Lung microvascular endothelial cell (primary cell): ENCODE measurements at regions not wholly inside any gene's neighbourhood (a gene's known extent, or its start where the extent isn't known, plus 50 kb on each side); places are given as distances from the start of the nearest gene placed in this dataset.
"Not testable (repeated sequence)": the region's sequence is repeated elsewhere in the genome, so short reads cannot be mapped to it uniquely, and the experiment has no call there.

Experiments used
- DNase-seq, 2 donors: peaks; one replicate each; pipeline versions ENCODE4 v3.0.0 to v3.0.0-alpha.2; 2010; ENCODE audit warnings: low read depth in 2 of 2

DNA sequence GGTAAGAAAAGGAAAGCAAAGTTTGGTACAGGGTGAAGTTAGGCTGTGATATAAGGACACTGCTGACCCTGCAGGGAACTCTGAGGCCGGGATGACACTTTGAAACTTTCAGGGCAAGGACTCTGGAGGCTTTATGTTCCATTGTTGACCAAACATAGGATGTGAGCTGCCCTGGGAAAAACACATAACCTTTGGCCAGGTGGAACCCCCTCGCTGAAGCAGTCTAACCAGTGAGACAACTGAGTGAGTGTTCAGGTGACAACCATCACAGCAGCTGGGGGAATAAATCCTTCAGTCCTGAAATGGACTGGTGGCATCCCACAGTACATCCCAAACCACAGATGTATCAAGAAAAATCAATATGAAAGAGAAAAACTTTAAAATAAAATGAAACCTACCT, 280.9 kb upstream of the CDH2 start:
- DNase-seq, result no peak

DNA sequence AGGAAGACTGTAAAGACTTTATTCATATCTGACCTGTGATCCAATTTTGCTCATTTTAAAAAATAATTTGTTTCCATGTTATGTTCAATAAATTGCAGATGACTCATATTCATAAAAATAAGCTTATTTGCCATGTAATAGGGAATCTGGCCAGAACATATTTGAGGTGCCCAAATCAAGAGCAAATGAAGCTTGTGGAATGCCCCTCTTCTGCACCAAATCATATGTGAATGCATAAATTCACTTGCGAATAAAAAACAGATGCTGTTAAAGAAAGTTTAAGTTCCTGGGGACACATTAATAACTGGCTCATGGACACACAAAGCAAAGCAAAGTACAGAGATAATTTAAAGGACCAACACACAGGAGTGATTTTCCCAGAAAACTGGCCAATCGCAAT, 279.0 kb upstream of the CDH2 start:
- no peak for DNase-seq

DNA sequence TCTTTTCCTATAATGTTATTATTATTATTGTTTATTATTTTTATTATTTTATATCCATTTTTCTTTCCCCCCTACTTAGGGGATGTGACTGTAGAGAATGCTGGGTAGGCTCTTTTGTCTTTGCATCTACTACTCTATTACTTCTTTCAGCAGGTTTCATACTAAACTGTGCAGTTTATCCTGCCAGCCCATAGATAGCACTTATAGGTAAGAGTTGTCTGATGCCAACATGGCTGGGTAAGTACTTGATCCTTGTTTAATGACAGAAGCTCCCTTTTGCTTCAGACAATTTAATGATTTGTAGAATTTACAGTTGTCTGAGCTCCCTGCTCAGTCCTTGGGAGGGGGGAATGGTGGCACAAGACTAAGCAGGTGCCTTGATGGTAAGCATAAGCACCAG, 262.9 kb upstream of the CDH2 start:
- DNase-seq, result no peak

DNA sequence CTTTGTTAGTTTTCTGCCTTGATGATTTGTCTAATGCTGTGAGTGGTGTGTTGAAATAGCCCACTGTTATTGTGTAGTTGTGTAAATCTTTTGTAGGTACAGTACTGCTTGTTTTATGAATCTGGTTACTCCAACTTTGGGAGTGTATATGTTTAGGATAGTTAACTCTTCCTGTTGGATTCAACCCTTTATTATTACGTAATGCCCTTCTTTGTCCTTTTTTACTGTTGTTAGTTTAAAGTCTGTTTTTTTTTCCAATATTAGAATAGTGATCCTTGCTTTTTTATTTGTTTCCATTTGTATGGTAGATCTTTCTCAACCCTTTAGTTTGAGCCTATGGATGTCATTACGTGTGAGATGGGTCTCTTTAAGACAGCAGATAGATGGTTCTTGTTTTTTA, 261.5 kb upstream of the CDH2 start:
- DNase-seq, result no peak

DNA sequence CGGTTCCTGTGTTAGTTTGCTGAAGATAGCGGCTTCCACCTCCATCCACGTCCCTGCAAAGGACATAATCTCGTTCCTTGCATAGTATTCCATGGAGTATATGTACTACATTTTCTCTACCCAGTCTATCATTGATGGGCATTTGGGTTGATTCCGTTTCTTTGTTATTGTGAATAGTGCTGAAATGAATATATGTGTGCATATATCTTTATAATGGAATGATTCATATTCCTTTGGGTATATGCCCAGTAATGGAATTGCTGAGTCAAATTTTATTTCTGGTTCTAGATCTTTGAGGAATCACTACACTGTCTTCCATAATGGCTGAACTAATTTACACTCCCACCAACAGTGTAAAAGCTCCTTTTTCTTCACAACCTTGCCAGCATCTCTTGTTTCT, 255.4 kb upstream of the CDH2 start:
- no peak for DNase-seq

DNA sequence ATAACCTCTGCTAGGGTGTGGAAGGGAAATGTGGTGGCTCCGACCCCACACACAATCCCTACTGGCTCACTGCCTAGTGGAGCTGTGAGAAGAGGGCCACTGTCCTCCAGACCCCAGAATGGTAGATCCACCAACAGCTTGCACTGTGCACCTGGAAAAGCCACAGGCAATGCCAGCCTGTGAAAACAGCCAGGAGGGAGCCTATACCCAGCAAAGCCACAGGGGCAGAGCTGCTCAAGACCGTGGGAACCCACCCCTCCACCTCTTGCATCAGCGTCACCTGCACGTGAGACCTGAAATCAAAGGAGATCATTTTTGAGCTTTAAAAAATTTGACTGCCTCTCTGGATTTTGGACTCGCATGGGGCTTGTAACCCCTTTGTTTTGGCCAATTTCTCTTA, 249.0 kb upstream of the CDH2 start:
- DNase-seq, result no peak

DNA sequence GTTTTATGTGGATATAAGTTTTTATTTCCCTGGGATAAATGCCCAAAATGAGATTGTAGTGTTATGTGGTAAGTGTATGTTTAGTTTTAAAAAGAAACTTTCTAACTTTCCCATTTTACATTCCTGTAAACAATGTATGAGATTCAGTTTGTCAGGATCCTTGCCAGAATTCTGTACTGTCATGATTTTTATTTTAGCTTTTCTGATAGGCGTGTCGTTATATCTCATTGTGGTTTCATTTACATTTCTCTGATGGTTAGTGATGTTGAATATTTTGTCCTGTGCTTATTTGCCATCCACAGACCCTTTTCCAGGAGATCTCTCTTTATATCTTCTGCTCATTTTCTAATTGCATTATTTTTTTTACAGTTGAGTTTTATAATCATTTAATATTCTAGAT, 245.6 kb upstream of the CDH2 start:
- DNase-seq, result no peak

DNA sequence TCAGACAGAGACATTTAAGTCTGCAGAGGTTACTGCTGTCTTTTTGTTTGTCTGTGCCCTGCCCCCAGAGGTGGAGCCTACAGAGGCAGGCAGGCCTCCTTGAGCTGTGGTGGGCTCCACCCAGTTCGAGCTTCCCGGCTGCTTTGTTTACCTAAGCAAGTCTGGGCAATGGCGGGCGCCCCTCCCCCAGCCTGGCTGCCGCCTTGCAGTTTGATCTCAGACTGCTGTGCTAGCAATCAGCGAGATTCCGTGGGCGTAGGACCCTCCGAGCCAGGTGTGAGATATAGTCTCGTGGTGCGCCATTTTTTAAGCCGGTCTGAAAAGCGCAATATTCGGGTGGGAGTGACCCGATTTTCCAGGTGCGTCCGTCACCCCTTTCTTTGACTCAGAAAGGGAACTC, 245.0 kb upstream of the CDH2 start:
- not testable (repeated sequence) for DNase-seq

DNA sequence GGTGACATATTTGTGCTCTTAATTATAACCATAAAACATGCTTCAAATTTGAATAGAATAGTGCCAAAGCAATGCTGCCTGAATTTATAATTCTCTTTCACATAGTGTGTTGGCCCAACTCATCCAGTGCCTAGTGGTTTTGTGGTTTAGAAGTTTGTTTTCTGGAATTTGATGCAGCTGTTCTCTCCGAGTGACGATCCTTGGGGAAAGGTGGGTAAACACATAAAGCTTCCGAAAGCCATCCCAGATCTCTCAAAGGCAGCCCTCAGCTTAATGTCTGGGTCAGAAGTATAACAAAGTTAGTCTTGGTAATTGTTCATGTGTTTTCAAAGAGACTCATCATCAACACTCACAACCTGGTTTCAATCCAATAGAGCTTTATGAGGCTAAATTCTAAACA, 235.6 kb upstream of the CDH2 start:
- no peak for DNase-seq

DNA sequence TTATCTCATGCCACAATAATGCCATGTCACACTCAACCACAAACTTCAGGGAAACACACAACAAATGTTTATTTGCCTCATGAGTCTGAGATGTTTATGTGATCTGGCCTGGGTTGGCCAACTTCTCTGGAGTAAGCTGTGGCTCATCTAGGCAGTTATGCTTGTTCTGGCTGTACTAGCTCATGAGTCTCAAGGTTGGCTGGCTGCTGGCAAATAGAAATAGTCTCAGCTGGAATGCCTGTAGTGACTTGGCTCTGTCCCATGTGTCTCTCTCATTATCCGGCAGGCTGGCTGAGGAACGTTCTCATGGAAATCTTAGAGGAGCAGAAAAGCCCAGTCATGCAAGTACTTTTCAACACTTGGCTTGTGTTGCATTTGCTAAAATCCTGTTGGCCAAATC, 234.9 kb upstream of the CDH2 start:
- no peak for DNase-seq

DNA sequence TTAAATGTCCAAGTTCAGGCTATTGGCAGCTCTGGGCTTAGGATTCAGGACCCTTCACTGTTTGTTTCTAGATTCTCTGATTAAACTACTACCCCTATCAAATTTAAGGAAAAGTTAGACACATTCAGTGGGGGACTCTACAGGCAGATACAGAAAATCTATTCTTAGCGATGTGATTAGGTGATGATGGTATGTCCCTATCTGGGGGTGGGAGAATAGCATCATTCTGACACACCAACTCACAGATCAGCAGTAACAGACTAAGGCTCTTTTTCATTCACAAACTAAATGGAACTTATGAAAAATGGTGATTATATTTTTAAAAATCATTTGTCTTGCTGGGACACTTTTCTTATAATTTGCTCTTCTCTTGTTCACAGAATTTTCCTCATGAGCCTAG, 232.9 kb upstream of the CDH2 start:
- no peak for DNase-seq

DNA sequence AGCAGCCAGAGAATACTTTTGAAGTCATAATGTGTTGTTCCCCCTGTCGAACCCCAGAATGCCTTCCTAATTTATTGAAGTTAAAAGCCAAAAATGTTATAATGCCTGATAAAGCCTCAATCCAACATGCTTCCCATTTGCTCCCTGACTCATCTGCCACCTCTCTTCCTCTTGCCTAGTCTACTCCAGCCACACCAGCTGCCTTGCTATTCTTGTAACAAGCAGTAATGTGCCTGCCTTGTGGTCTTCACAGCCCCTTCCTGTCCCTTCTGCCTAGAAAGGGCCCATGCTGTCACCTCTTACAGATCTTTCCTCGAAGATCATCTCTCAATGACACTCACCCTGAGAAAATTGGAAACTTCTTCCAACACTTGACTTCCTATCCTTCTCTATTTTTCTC, 231.6 kb upstream of the CDH2 start:
- no peak for DNase-seq

DNA sequence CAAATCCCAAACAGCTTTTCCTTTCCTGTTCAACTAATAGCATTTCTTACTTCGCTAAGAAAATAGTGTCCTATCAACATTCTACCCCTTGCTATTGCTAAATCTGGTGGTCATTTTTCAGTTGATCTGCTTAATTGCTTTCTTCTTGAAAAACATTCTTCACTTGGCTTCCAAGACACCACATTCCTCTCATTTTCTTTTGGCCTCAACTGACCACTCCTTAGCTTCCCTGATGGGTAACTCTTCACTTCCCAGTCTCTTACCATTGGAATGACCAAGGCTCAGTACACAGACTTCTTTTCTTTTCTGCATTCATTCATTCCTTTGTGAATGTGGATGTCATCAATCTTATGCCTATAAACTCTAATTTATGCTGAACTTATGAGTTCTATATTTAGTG, 230.8 kb upstream of the CDH2 start:
- no peak for DNase-seq

DNA sequence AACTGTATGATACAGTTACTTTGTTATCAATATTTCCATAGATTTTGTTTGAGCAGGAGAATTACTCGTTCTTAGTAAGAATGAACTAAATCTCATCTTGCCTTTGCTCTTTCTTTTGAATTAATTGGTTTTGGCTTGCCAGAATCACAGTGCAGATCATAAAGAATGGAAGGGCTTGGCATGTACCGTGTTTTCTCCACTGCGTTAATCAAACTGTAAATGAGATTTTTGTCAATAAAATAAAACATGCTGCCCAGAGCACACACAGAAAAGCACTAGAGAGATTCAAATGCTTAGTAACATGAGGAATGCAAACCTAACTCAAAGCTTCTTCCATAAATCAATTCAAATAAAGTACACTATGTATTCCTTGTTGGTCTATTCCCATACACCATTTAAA, 229.6 kb upstream of the CDH2 start:
- DNase-seq, result no peak

DNA sequence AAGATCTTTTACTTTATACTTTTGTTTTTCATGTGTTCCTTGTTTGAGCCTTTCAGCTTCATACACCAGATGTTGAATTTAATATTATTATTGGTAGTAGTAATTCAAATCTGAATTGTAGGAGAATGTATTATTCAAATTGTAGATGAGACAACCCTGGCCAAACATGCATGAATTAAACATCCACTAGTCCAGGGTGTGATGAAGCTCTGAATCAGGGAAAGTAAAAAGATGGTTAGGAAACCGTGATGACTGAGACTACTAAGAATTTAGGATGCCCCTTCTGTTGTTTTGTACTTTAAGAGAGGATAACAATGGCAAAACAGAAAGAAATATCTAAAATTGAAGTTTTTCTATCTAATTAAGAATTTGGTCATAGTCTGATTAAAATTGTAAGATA, 227.8 kb upstream of the CDH2 start:
- DNase-seq, result no peak

DNA sequence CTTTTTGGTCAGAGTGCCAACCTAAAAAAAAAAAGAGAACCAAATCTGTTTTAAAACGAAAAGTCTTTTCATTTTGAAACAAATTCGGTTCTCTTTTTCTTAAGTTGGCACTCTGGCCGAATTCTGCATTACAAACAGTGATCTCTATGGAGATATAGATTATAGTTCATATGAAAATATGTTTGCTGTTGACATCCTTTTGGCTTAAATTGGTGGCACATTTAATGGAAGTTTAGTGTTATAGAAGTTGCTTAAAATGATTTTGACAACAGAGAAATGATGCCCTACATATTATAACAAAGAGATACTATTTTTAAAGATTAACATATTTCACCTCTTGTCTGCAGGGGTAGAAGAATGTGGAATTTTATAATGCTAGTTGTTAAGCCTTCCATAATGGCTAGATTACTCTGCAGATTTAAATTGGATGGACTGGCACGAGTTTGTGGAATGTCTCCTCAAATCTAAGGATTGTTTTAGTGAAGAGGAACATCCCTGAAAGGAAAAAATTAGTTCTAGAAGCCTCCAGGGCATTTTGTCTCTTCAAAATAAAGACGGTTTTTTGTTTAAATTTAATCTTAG, 222.9 kb upstream of the CDH2 start:
- DNase-seq, result no peak

DNA sequence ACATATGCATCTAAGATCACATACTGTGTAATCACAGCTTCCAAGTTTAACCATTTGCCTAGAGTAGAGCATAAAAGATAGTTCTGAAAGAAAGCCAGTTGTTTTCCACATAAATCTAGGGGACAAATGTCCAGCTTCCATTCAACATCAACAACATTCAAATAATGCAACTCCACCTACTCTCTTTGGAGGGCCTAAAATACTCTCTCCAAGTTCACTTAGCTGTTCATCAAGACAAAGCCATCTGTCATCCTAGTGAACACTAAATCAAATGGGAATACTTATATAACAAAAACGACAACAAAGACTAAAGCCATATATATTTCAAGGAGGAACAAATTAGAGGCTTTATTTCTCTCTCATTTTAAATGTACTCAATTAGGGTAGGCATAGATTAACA, 221.5 kb upstream of the CDH2 start:
- DNase-seq, result no peak

DNA sequence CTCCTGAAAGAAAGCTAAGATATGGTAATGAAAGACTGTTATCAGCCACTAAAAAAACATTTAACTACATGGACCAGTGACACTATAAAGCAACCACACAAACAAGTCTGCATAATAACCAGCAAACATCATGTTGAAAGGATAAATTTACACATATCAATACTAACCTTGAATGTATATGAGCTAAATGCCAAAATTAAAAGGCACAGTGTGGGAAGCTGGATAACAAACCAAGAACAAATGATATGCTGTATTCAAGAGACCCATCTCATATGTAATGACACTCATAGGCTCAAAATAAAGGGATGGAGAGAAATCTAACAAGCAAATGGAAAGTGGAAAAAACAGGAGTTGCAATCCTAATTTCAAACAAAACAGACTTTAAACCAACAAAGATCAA, 213.1 kb upstream of the CDH2 start:
- no peak for DNase-seq

DNA sequence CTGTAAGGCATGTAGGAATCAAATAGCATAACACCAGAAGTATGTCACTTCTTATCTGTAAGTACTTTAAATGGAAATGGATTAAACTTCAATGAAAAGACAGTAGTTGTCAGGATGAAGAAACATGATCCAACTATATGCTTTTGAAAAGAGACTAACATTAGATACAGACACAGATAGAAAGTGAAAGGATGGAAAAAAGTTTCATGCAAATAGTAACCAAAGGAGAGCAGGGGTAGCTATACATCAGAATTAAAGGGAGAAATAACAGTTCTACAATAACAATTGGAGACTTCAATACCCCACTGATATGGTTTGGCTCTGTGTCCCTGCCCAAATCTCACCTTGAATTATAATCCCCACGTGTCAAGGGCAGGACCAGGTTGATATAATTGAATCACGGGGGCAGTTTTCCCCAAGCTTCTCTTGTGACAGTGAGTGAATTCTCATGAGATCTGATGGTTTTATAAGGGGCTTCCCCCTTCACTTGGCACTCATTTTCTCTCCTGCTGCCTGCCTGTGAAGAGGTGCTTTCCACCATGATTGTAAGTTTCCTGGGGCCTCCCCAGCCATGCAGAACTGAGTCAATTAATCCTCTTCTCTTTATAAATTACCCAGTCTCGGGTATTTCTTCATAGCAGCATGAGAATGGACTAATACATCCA, 205.4 kb upstream of the CDH2 start:
- DNase-seq, result no peak

DNA sequence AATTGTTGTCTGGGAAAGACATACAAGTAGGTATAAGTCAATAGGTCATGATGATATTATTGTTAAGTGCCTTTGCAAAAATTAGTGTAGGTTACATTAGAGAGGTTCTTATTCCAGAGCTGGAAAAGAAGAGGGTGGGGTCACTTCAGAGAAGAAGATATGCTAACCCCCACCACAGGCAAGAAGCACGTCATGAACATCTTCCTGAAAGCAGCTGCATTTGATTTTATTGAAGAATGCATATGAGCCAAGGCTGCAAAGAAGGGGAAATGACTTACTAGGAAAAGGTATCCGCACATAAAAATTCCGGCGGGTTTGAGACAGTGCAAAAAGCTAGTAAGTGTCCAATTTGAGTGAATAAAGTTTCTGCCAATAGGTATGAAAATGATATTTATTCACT, 195.3 kb upstream of the CDH2 start:
- DNase-seq, result no peak

DNA sequence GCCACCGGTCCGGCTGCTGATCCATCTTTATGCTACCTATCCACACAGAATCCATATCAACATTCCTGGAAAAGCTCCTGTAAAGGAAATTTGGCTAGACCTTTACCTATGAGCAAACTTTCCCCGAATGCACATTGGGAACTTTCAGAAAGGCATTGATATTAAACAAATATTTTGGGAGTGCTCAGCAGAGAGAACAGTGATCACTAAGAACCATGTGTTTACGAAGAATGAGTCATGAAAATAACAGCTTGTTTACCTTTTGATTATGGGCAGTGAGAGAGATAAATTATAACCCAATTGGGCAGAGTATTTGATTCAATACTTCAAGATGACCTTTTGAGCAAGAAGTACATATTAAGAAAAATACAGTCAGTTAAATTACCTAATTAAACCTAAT, 189.7 kb upstream of the CDH2 start:
- no peak for DNase-seq

DNA sequence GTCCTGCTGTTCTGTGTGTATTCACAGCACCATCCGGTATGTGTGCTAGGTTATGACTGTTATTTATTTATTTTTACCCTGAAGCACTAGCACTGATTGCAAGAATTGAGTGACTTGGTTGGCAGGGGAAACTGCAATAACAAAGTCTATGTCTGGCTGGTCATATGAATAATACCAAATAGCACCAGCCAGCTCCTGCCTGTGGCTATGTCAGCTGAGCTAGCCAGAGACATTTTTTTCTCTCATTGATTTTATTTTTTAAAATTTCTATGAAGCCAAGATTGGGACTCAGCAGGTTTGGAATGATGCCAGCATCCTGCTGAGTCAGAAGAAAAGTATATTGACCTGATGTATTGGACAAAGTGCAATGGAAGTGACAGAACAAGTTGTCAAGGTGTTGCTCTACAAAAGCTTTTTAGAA, 188.5 kb upstream of the CDH2 start:
- DNase-seq, result peak in 1 of 2 donors; percentile 73

DNA sequence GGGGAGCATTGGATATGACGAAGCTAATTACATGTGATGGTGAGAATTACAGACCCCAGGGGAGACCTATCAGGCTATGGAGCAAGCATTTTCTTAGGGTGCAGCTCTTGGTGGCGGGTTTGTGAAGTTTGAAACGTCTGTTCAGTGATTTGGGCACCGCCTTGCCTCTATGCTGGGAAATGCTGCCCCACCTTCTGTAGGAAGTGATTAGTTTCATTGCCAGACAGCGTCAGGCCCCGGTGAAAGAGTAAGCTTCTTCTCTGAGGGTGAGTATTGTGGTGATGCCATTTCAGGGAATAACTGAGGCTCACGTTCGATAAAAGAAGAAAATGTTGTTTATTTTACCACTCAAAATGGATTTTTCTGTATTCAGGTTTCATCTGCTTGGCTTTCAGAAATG, 186.2 kb upstream of the CDH2 start:
- no peak for DNase-seq

DNA sequence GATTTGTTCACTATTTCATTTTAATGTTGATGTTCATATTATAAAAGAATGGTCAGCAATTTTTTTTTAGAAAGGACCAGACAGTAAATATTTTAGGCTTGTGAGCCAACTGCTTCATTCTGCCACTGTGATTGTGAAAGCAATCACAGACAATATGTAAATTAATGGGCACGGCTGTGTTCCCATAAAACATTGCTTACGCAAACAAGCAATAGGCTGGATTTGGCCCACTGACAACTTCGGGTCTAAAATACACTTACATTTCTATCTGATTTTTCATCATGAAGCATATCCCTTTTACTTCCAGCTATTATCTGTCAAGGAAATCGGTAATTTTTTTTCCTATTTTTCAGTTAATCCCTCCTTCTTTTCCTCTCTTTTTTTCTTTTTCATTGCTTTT, 182.2 kb upstream of the CDH2 start:
- no peak for DNase-seq
